ENCODE measurements at regions not wholly inside any gene's neighbourhood (a gene's known extent, or its start where the extent isn't known, plus 50 kb on each side); places are given as distances from the start of the nearest gene placed in this dataset.

GRCh38 chr4:158459085-158459820 is 62.4 kb upstream of the RXFP1 start:
- Histone ChIP-seq H4K20me1 (ENCODE audit: insufficient read depth, low read length) (no peaks in the 10 kb centered on the region), H2AFZ (ENCODE audit: low read depth, low read length) (no peak overlapping the region), H3K4me1 (ENCODE audit: insufficient read depth, low read length) (no peaks in the 10 kb centered on the region), H3K9me3 (ENCODE audit: insufficient read depth, low read depth, low read length) (no peaks in the 10 kb centered on the region), H3K4me2 (ENCODE audit: low read length) (no peak overlapping the region), H3K79me2 (ENCODE audit: insufficient read depth, low read length) (no peaks in the 10 kb centered on the region), H3K9ac (ENCODE audit: low read length) (no peak overlapping the region), H3K4me3 (ENCODE audit: insufficient read depth, low read depth, low read length) (no peak overlapping the region), H3K27me3 (ENCODE audit: insufficient read depth, low read length) (no peaks in the 10 kb centered on the region), H3K36me3 (ENCODE audit: insufficient read depth, low read length) (no peaks in the 10 kb centered on the region), H3K27ac (ENCODE audit: low read depth, low read length) (no peak overlapping the region)
- no peaks in the 10 kb centered on the region for H3K27me3 Mint-ChIP-seq (ENCODE audit: low read depth, unreplicated experiment)
- DNase-seq (ENCODE audit: low read depth) (no peak), FAIRE-seq (no peak)
- H3K4me3 Mint-ChIP-seq (ENCODE audit: unreplicated experiment): no peak overlapping the region
- no peaks in the 10 kb centered on the region for H3K36me3 Mint-ChIP-seq (ENCODE audit: low read depth, unreplicated experiment)
- TF ChIP-seq CTCF (IDR thresholded peaks at IDR 0.05; ENCODE audit: insufficient read depth, low read depth, low read length) (no peak), EZH2 (IDR thresholded peaks at IDR 0.05; ENCODE audit: insufficient read depth, low read length) (no peak)
- H3K4me1 Mint-ChIP-seq (ENCODE audit: low read depth, unreplicated experiment): no peaks in the 10 kb centered on the region
- no peak overlapping the region for H3K27ac Mint-ChIP-seq (ENCODE audit: unreplicated experiment)
- no peaks in the 10 kb centered on the region for H3K9me3 Mint-ChIP-seq (ENCODE audit: unreplicated experiment)

DNA sequence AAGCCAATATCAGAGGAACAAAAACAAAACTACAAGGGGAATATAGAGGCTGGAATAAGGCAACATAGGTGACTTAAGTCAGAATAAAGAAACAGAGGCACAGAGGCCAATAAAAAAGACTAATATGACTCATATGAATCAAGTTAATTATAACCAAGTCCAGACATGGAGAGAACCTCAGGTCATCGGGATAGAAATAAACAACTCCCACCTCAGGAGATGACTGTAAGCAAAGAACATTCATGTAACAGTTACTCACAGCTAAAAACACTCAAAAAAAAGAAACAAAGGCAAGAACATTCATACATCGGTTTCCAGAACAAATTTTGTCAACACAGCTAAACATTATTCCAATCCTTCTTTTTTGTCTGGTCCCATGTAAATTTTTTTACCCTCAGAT is 60.3 kb upstream of the RXFP1 start:
- Mint-ChIP-seq H3K9me3 (ENCODE audit: unreplicated experiment) (no peaks in the 10 kb centered on the region), H3K27me3 (ENCODE audit: low read depth, unreplicated experiment) (no peaks in the 10 kb centered on the region), H3K4me3 (ENCODE audit: unreplicated experiment) (no peak overlapping the region), H3K27ac (ENCODE audit: unreplicated experiment) (no peak overlapping the region), H3K36me3 (ENCODE audit: low read depth, unreplicated experiment) (no peaks in the 10 kb centered on the region), H3K4me1 (ENCODE audit: low read depth, unreplicated experiment) (no peaks in the 10 kb centered on the region)
- DNase-seq (ENCODE audit: low read depth) (no peak), FAIRE-seq (no peak)
- H3K27me3 ChIP-seq (ENCODE audit: insufficient read depth, low read length): no peaks in the 10 kb centered on the region
- H4K20me1 ChIP-seq (ENCODE audit: insufficient read depth, low read length): no peaks in the 10 kb centered on the region
- H3K4me3 ChIP-seq (ENCODE audit: insufficient read depth, low read depth, low read length): no peak overlapping the region
- H3K4me1 ChIP-seq (ENCODE audit: insufficient read depth, low read length): no peaks in the 10 kb centered on the region
- H3K9me3 ChIP-seq (ENCODE audit: insufficient read depth, low read depth, low read length): no peaks in the 10 kb centered on the region
- H3K79me2 ChIP-seq (ENCODE audit: insufficient read depth, low read length): no peaks in the 10 kb centered on the region
- H3K27ac ChIP-seq (ENCODE audit: low read depth, low read length): no peak overlapping the region
- H2AFZ ChIP-seq (ENCODE audit: low read depth, low read length): no peak overlapping the region
- H3K36me3 ChIP-seq (ENCODE audit: insufficient read depth, low read length): no peaks in the 10 kb centered on the region
- H3K4me2 ChIP-seq (ENCODE audit: low read length): no peak overlapping the region
- H3K9ac ChIP-seq (ENCODE audit: low read length): no peak overlapping the region
- TF ChIP-seq CTCF (IDR thresholded peaks at IDR 0.05; ENCODE audit: insufficient read depth, low read depth, low read length) (no peak), EZH2 (IDR thresholded peaks at IDR 0.05; ENCODE audit: insufficient read depth, low read length) (no peak)

DNA sequence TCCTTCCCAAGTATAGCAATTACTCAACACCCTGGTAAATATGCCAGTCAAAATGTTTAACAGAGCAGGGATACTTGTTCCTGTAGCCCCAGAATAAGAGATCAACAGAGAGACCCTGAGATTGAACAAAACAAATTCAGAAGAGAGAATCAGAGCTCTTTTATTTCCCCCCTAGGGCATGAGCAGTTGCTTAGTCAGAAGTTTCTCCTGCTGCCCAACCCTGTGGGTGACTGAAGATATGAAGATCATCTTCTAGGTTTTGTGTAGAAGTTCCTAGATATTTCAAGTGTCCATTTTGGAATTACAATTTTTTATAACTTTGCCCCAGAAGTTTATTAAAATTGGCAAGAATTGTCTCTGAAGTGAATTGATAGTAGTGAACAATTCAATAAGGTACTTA is 59.1 kb upstream of the RXFP1 start:
- no peaks in the 10 kb centered on the region for H3K27me3 Mint-ChIP-seq (ENCODE audit: low read depth, unreplicated experiment)
- no peak overlapping the region for H3K27ac Mint-ChIP-seq (ENCODE audit: unreplicated experiment)
- no peaks in the 10 kb centered on the region for H3K27me3 ChIP-seq (ENCODE audit: insufficient read depth, low read length)
- FAIRE-seq (no peak), DNase-seq (ENCODE audit: low read depth) (no peak)
- no peaks in the 10 kb centered on the region for H3K79me2 ChIP-seq (ENCODE audit: insufficient read depth, low read length)
- H3K4me1 Mint-ChIP-seq (ENCODE audit: low read depth, unreplicated experiment): no peaks in the 10 kb centered on the region
- no peaks in the 10 kb centered on the region for H3K36me3 ChIP-seq (ENCODE audit: insufficient read depth, low read length)
- no peaks in the 10 kb centered on the region for H3K36me3 Mint-ChIP-seq (ENCODE audit: low read depth, unreplicated experiment)
- H3K4me1 ChIP-seq (ENCODE audit: insufficient read depth, low read length): no peaks in the 10 kb centered on the region
- H3K27ac ChIP-seq (ENCODE audit: low read depth, low read length): no peak overlapping the region
- H3K4me2 ChIP-seq (ENCODE audit: low read length): no peak overlapping the region
- no peak overlapping the region for H2AFZ ChIP-seq (ENCODE audit: low read depth, low read length)
- H3K4me3 Mint-ChIP-seq (ENCODE audit: unreplicated experiment): no peak overlapping the region
- no peaks in the 10 kb centered on the region for H3K9me3 Mint-ChIP-seq (ENCODE audit: unreplicated experiment)
- TF ChIP-seq CTCF (IDR thresholded peaks at IDR 0.05; ENCODE audit: insufficient read depth, low read depth, low read length): no peak
- TF ChIP-seq EZH2 (IDR thresholded peaks at IDR 0.05; ENCODE audit: insufficient read depth, low read length): no peak
- H3K9me3 ChIP-seq (ENCODE audit: insufficient read depth, low read depth, low read length): no peaks in the 10 kb centered on the region
- no peaks in the 10 kb centered on the region for H4K20me1 ChIP-seq (ENCODE audit: insufficient read depth, low read length)
- no peak overlapping the region for H3K4me3 ChIP-seq (ENCODE audit: insufficient read depth, low read depth, low read length)
- H3K9ac ChIP-seq (ENCODE audit: low read length): no peak overlapping the region

All from astrocyte (in vitro differentiated cells and primary cell).